ENCODE measurements at regions not wholly inside any gene's neighbourhood (a gene's known extent, or its start where the extent isn't known, plus 50 kb on each side); places are given as distances from the start of the nearest gene placed in this dataset.

GRCh38 chr2:238589591-238590460 is 163.1 kb downstream of the ASB1 start:
- TF ChIP-seq POLR2AphosphoS5 (IDR thresholded peaks at IDR 0.05; ENCODE audit: low read depth, low read length) (no peak), CTCF (IDR thresholded peaks at IDR 0.05) (no peak), JUND (IDR thresholded peaks at IDR 0.05) (no peak), SMC3 (IDR thresholded peaks at IDR 0.05; ENCODE audit: low read depth, low read length) (no peak), RFX5 (IDR thresholded peaks at IDR 0.05; ENCODE audit: low read length) (no peak), FOXJ3 (CRISPR knock-in tag; IDR thresholded peaks at IDR 0.05) (no peak), EZH2phosphoT487 (IDR thresholded peaks at IDR 0.05; ENCODE audit: borderline replicate concordance, low read depth) (no peak), PBX3 (IDR thresholded peaks at IDR 0.05) (no peak), REST (IDR thresholded peaks at IDR 0.05; ENCODE audit: low read depth, low read length) (no peak)

Measured in SK-N-SH (cell line).